MM.1S (cell line): ENCODE measurements at regions not wholly inside any gene's neighbourhood (a gene's known extent, or its start where the extent isn't known, plus 50 kb on each side); places are given as distances from the start of the nearest gene placed in this dataset.

Experiments used
- EZH2 ChIP-seq: fragments of 300-600 bp; sonication (generic); optimal IDR thresholded peaks from 2 replicates; pipeline ENCODE3; 2017; ENCODE audit warnings: low read depth, mild to moderate bottlenecking, antibody characterized with exemption, low read length, mixed read lengths
- EZH2phosphoT487 ChIP-seq: fragments of 300-600 bp; sonication (generic); IDR thresholded peaks from 2 replicates; pipeline ENCODE4 v1.6.1; 2018; ENCODE audit warnings: antibody characterized with exemption, low read length
- TF ChIP-seq, protein P1 (sequence below): fragments of 300-600 bp; sonication (generic); IDR thresholded peaks from 2 replicates; pipeline ENCODE4 v1.5.1; 2016; ENCODE audit warnings: antibody characterized with exemption, low read length, mixed read lengths

- TF ChIP-seq, protein P1, sequence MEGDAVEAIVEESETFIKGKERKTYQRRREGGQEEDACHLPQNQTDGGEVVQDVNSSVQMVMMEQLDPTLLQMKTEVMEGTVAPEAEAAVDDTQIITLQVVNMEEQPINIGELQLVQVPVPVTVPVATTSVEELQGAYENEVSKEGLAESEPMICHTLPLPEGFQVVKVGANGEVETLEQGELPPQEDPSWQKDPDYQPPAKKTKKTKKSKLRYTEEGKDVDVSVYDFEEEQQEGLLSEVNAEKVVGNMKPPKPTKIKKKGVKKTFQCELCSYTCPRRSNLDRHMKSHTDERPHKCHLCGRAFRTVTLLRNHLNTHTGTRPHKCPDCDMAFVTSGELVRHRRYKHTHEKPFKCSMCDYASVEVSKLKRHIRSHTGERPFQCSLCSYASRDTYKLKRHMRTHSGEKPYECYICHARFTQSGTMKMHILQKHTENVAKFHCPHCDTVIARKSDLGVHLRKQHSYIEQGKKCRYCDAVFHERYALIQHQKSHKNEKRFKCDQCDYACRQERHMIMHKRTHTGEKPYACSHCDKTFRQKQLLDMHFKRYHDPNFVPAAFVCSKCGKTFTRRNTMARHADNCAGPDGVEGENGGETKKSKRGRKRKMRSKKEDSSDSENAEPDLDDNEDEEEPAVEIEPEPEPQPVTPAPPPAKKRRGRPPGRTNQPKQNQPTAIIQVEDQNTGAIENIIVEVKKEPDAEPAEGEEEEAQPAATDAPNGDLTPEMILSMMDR: no peak
- TF ChIP-seq EZH2phosphoT487: no peak
- no peak for TF ChIP-seq EZH2
Measured at GRCh38 chr7:91551377-91552175, 287.3 kb downstream of the FZD1 start.
